GM12878 (cell line): ENCODE measurements at regions not wholly inside any gene's neighbourhood (a gene's known extent, or its start where the extent isn't known, plus 50 kb on each side); places are given as distances from the start of the nearest gene placed in this dataset.

Source experiments
- ATAC-seq: fragments of 200-7000 bp; cut with Tn5 transposase; 3 replicates; pipeline ENCODE4 v1.9.1; 2020; ENCODE audit warnings: mild to moderate bottlenecking, moderate library complexity
- BruUV-seq: library from RNA; stranded (reverse); fragments of 400-500 nt; replicated peaks from 2 replicates; lab custom pipeline; 2021; lab: Mats Ljungman, UMichigan
- CTCF ChIA-PET: fragments of 300-600 bp; sonication (Branson Sonifier 250); formaldehyde crosslinking; extraction: SDS; loops from one replicate; lab custom pipeline; 2021; ENCODE audit warnings: inconsistent platforms; lab: Yijun Ruan, JAX
- POLR2A ChIA-PET: fragments of 350-600 bp; formaldehyde crosslinking; extraction: SDS; loops from one replicate; lab custom pipeline; 2021; ENCODE audit warnings: inconsistent platforms; lab: Charles Lee
- RAD21 ChIA-PET: fragments of 300-600 bp; sonication (Branson Sonifier 250); formaldehyde crosslinking; loops from one replicate; lab custom pipeline; 2023; ENCODE audit warnings: antibody characterized with exemption; ENCODE audit not compliant: unreplicated experiment; lab: Charles Lee
- SMC1A ChIA-PET: fragments of 300-600 bp; sonication (Branson Sonifier 250); formaldehyde crosslinking; loops from one replicate; lab custom pipeline; 2023; ENCODE audit not compliant: unreplicated experiment, uncharacterized antibody; lab: Charles Lee
- DNase-seq: peaks from one replicate; pipeline ENCODE4 v3.0.0-alpha.2; 2011; ENCODE audit warnings: low read depth, low spot score
- FAIRE-seq: peaks from 3 replicates; lab custom pipeline; 2011; peaks lifted over from hg19 to GRCh38; lab: Jason Lieb, UNC
- H2AFZ ChIP-seq: 2 replicates; pipeline ENCODE4 v1.6.0; 2011; ENCODE audit warnings: low read depth, low read length, control low read depth; ENCODE audit not compliant: control insufficient read depth
- H3K27ac ChIP-seq: 2 replicates; pipeline ENCODE4 v1.5.1; 2011; ENCODE audit warnings: control low read depth; ENCODE audit not compliant: control insufficient read depth, insufficient read depth
- H3K27me3 ChIP-seq, 2 experiments: replicated peaks in 1 of 2; 2 replicates each; pipeline versions ENCODE4 v1.6.0 to v1.6.1; 2011; ENCODE audit warnings: low read length in 1 of 2; ENCODE audit not compliant: control insufficient read depth in 2 of 2, insufficient read depth in 2 of 2
- H3K36me3 ChIP-seq, 2 experiments: 2 replicates each; pipeline ENCODE4 v1.5.1; 2011; ENCODE audit warnings: low read length in 1 of 2; ENCODE audit not compliant: control insufficient read depth in 2 of 2, insufficient read depth in 2 of 2
- H3K4me1 ChIP-seq: 2 replicates; pipeline ENCODE4 v1.6.1; 2011; ENCODE audit warnings: mild to moderate bottlenecking, low read length, moderate library complexity, mixed read lengths; ENCODE audit not compliant: control insufficient read depth, insufficient read depth
- H3K4me2 ChIP-seq: 2 replicates; pipeline ENCODE4 v1.6.0; 2011; ENCODE audit warnings: control low read depth; ENCODE audit not compliant: control insufficient read depth, insufficient read depth
- H3K4me3 ChIP-seq: fragments of 200-600 bp; sonication (generic); 2 replicates; pipeline ENCODE4 v1.5.1; 2016
- H3K79me2 ChIP-seq: 2 replicates; pipeline ENCODE4 v1.6.0; 2011; ENCODE audit warnings: low read length; ENCODE audit not compliant: control insufficient read depth, insufficient read depth
- H3K9ac ChIP-seq: 2 replicates; pipeline ENCODE4 v1.8.0; 2011; ENCODE audit warnings: low read length, control low read depth, mixed read lengths; ENCODE audit not compliant: control insufficient read depth, insufficient read depth
- H3K9me3 ChIP-seq: replicated peaks from 3 replicates; pipeline ENCODE4 v1.5.1; 2011; ENCODE audit warnings: mild to moderate bottlenecking, low read length; ENCODE audit not compliant: control insufficient read depth, insufficient read depth
- H4K20me1 ChIP-seq: 2 replicates; pipeline ENCODE4 v1.6.0; 2011; ENCODE audit not compliant: control insufficient read depth, insufficient read depth
- CHD2 ChIP-seq: IDR thresholded peaks from 2 replicates; pipeline ENCODE4 v1.6.1; 2011; ENCODE audit warnings: low read depth, low read length, improper control_type of control experiment, borderline replicate concordance
- GABPA ChIP-seq: IDR thresholded peaks from 2 replicates; pipeline ENCODE4 v1.6.1; 2014; ENCODE audit warnings: antibody characterized with exemption, low read depth, mild to moderate bottlenecking, inconsistent platforms
- HCFC1 ChIP-seq: fragments of 150-350 bp; IDR thresholded peaks from 2 replicates; pipeline ENCODE4 v1.6.1; 2014; ENCODE audit warnings: low read length
- IRF4 ChIP-seq: IDR thresholded peaks from 2 replicates; pipeline ENCODE4 v1.6.1; 2011; ENCODE audit warnings: low read depth, low read length
- KAT2A ChIP-seq: conservative IDR thresholded peaks from 2 replicates; pipeline ENCODE4 v1.6.1; 2011; ENCODE audit warnings: low read depth, low read length; ENCODE audit not compliant: control insufficient read depth
- RFX5 ChIP-seq: IDR thresholded peaks from 2 replicates; pipeline ENCODE4 v1.6.1; 2011; ENCODE audit warnings: low read depth, low read length, improper control_type of control experiment
- YBX1 ChIP-seq: fragments of 450-650 bp; IDR thresholded peaks from 2 replicates; pipeline ENCODE4 v1.6.1; 2016; ENCODE audit warnings: antibody characterized with exemption
- ZSCAN29 ChIP-seq: fragments of 450-650 bp; IDR thresholded peaks from 2 replicates; pipeline ENCODE4 v1.6.1; 2017; ENCODE audit warnings: mild to moderate bottlenecking, moderate library complexity
- WGBS: methylation state at CpG from one replicate; pipeline ENCODE4 v1.1.6; 2016; ENCODE audit warnings: low lambda C conversion rate; ENCODE audit not compliant: insufficient replicate concordance, insufficient coverage; ENCODE audit errors: missing lambda C conversion rate; 5-methylcytosine and 5-hydroxymethylcytosine counted together
- in situ Hi-C: fragments of 300-500 bp; cut with MboI; formaldehyde crosslinking; loops from 9 replicates; pipeline ENCODE4 v1.14.3; 2018; ENCODE audit warnings: mixed read lengths
- intact Hi-C: fragments of 100-400 bp; cut with micrococcal nuclease; formaldehyde crosslinking; loops from one replicate; pipeline ENCODE4 v1.14.2; 2022; ENCODE audit not compliant: unreplicated experiment
- TF ChIP-seq, protein P1 (sequence below): fragments of 450-650 bp; IDR thresholded peaks from 2 replicates; pipeline ENCODE4 v1.6.1; 2017; ENCODE audit warnings: antibody characterized with exemption, mild to moderate bottlenecking, moderate library complexity

DNA sequence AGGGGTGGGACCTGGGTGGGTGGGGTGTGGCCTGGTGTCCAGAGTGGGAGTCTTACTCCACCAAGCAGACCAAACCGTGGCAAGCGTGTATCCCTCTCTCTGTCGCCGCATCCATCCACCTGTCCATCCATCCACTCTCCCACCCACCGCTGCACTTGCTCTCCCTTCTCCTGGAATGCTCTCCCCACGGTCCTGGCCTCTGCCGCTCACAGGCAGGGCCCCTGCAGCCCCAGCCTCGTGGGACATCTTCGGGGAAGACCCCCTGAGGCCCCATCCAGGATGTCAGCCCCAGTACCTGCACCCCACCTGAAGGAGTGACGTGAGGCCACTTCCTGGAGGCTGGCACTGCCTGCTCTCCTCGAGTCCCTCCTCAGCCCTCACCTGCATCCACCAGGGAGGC lies 189.5 kb upstream of the GSE1 start:
- Histone ChIP-seq H3K27ac (no peak overlapping the region), H3K9ac (no peak overlapping the region), H4K20me1 (no peaks in the 10 kb centered on the region), H3K27me3 (peaks cover 0 to 1% of the 10 kb centered on the region in 2 experiments; a peak in 1 of 4 replicates)
- CTCF ChIA-PET = no interaction called here
- BruUV-seq = no TSS peak
- TF ChIP-seq ZSCAN29 (no peak), YBX1 (no peak), GABPA (no peak), CHD2 (no peak), HCFC1 (no peak), KAT2A (no peak), IRF4 (no peak), RFX5 (no peak)
- TF ChIP-seq, protein P1, sequence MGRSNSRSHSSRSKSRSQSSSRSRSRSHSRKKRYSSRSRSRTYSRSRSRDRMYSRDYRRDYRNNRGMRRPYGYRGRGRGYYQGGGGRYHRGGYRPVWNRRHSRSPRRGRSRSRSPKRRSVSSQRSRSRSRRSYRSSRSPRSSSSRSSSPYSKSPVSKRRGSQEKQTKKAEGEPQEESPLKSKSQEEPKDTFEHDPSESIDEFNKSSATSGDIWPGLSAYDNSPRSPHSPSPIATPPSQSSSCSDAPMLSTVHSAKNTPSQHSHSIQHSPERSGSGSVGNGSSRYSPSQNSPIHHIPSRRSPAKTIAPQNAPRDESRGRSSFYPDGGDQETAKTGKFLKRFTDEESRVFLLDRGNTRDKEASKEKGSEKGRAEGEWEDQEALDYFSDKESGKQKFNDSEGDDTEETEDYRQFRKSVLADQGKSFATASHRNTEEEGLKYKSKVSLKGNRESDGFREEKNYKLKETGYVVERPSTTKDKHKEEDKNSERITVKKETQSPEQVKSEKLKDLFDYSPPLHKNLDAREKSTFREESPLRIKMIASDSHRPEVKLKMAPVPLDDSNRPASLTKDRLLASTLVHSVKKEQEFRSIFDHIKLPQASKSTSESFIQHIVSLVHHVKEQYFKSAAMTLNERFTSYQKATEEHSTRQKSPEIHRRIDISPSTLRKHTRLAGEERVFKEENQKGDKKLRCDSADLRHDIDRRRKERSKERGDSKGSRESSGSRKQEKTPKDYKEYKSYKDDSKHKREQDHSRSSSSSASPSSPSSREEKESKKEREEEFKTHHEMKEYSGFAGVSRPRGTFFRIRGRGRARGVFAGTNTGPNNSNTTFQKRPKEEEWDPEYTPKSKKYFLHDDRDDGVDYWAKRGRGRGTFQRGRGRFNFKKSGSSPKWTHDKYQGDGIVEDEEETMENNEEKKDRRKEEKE = no peak
- TF ChIP-seq, all 136 proteins: peak for 0
- WGBS = 34% methylated on average over 11 of the region's 11 CpGs
- ATAC-seq (no peak), DNase-seq (no peak), FAIRE-seq (no peak)
- Histone ChIP-seq H3K4me1 (no peaks in the 10 kb centered on the region), H3K79me2 (no peaks in the 10 kb centered on the region), H3K9me3 (no peaks in the 10 kb centered on the region), H3K36me3 (no peaks in the 10 kb centered on the region), H2AFZ (no peak overlapping the region), H3K4me2 (no peak overlapping the region), H3K4me3 (no peak overlapping the region)
- in situ Hi-C loops = no loop called here
- intact Hi-C loops = loop anchor here (5.0 to 10.0 kb wide), 2 partner anchors 119 to 294 kb away; no protein-coding TSS in a partner anchor
- POLR2A ChIA-PET = no interaction called here
- SMC1A ChIA-PET = no interaction called here
- RAD21 ChIA-PET = interaction anchor here (1.3 kb wide), 1 partner anchor 192 kb away, joined by 3 read pairs; no protein-coding TSS in a partner anchor
